MM.1S (cell line): ENCODE measurements at regions not wholly inside any gene's neighbourhood (a gene's known extent, or its start where the extent isn't known, plus 50 kb on each side); places are given as distances from the start of the nearest gene placed in this dataset.

Source experiments
- CTCF ChIP-seq: fragments of 300-600 bp; sonication (generic); IDR thresholded peaks from 2 replicates; pipeline ENCODE4 v1.5.1; 2016; ENCODE audit warnings: antibody characterized with exemption, low read length, mixed read lengths
- EZH2phosphoT487 ChIP-seq: fragments of 300-600 bp; sonication (generic); IDR thresholded peaks from 2 replicates; pipeline ENCODE4 v1.6.1; 2018; ENCODE audit warnings: antibody characterized with exemption, low read length

- TF ChIP-seq CTCF (no peak), EZH2phosphoT487 (no peak)
Measured at GRCh38 chr5:89604342-89604741, 721.4 kb upstream of the MEF2C start.
